DND-41 (cell line): ENCODE measurements at regions not wholly inside any gene's neighbourhood (a gene's known extent, or its start where the extent isn't known, plus 50 kb on each side); places are given as distances from the start of the nearest gene placed in this dataset.

Source experiments
- CTCF ChIP-seq: IDR thresholded peaks from 2 replicates; pipeline ENCODE4 v1.5.1; 2012; ENCODE audit warnings: borderline replicate concordance, low read length, moderate library complexity, mild to moderate bottlenecking; ENCODE audit not compliant: poor library complexity, severe bottlenecking; ENCODE audit errors: extremely low read depth
- EZH2 ChIP-seq: IDR thresholded peaks from 3 replicates; pipeline ENCODE4 v1.6.1; 2012; ENCODE audit warnings: borderline replicate concordance, low read depth, mild to moderate bottlenecking, moderate library complexity, low read length, inconsistent platforms; ENCODE audit not compliant: severe bottlenecking

GRCh38 chr6:140601021-140601808 is 1226.8 kb upstream of the CITED2 start:
- TF ChIP-seq CTCF (no peak), EZH2 (no peak)
